ENCODE measurements at regions not wholly inside any gene's neighbourhood (a gene's known extent, or its start where the extent isn't known, plus 50 kb on each side); places are given as distances from the start of the nearest gene placed in this dataset.

- TF ChIP-seq EZH2 (IDR thresholded peaks at IDR 0.05; ENCODE audit: borderline replicate concordance, low read depth, low read length, severe bottlenecking) (no peak), FOS (IDR thresholded peaks at IDR 0.05; ENCODE audit: borderline replicate concordance, insufficient read depth, low read length) (no peak), POLR2A (IDR thresholded peaks at IDR 0.05; ENCODE audit: low read depth, low read length) (no peak), POLR2AphosphoS5 (IDR thresholded peaks at IDR 0.05; ENCODE audit: insufficient read depth, low read depth, low read length) (no peak), MYC (IDR thresholded peaks at IDR 0.05; ENCODE audit: low read depth, low read length) (no peak), JUN (IDR thresholded peaks at IDR 0.05; ENCODE audit: borderline replicate concordance, insufficient read depth, insufficient read length, low read depth) (no peak)
- TF ChIP-seq, protein P1, sequence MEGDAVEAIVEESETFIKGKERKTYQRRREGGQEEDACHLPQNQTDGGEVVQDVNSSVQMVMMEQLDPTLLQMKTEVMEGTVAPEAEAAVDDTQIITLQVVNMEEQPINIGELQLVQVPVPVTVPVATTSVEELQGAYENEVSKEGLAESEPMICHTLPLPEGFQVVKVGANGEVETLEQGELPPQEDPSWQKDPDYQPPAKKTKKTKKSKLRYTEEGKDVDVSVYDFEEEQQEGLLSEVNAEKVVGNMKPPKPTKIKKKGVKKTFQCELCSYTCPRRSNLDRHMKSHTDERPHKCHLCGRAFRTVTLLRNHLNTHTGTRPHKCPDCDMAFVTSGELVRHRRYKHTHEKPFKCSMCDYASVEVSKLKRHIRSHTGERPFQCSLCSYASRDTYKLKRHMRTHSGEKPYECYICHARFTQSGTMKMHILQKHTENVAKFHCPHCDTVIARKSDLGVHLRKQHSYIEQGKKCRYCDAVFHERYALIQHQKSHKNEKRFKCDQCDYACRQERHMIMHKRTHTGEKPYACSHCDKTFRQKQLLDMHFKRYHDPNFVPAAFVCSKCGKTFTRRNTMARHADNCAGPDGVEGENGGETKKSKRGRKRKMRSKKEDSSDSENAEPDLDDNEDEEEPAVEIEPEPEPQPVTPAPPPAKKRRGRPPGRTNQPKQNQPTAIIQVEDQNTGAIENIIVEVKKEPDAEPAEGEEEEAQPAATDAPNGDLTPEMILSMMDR (IDR thresholded peaks at IDR 0.05; ENCODE audit: extremely low read depth in 1 of 2, insufficient read depth in 1 of 2, low read depth in 1 of 2, low read length in 2 of 2) = no peak
- TF ChIP-seq, protein P2, sequence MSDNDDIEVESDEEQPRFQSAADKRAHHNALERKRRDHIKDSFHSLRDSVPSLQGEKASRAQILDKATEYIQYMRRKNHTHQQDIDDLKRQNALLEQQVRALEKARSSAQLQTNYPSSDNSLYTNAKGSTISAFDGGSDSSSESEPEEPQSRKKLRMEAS (IDR thresholded peaks at IDR 0.05; ENCODE audit: insufficient read depth, insufficient read length) = no peak
Measured at GRCh38 chr14:98956661-98957060, 315.3 kb downstream of the BCL11B start.
